Esophagus squamous epithelium (tissue), 4 donors: ENCODE measurements at regions not wholly inside any gene's neighbourhood (a gene's known extent, or its start where the extent isn't known, plus 50 kb on each side); places are given as distances from the start of the nearest gene placed in this dataset.

Source experiments
- CTCF ChIP-seq, 6 experiments: fragments of 450-650 bp in 4 of 6; fragments of 200-600 bp in 2 of 6; sonication (generic) in 2 of 6; IDR thresholded peaks; one replicate each; pipeline ENCODE4 v1.5.1; 2016 to 2019; ENCODE audit warnings: antibody characterized with exemption in 6 of 6, mild to moderate bottlenecking in 4 of 6, moderate library complexity in 4 of 6
- POLR2A ChIP-seq, 4 donors: fragments of 450-650 bp; IDR thresholded peaks; one replicate each; pipeline ENCODE4 v1.6.1; 2017; ENCODE audit warnings: antibody characterized with exemption in 4 of 4, mild to moderate bottlenecking in 4 of 4, moderate library complexity in 3 of 4

- TF ChIP-seq CTCF (IDR thresholded peaks at IDR 0.05) (no peak), POLR2A (IDR thresholded peaks at IDR 0.05) (no peak)
Observed at GRCh38 chr18:70998490-70998889, 709.6 kb downstream of the SOCS6 start.
